Retina (tissue), 1 donor: ENCODE measurements at regions not wholly inside any gene's neighbourhood (a gene's known extent, or its start where the extent isn't known, plus 50 kb on each side); places are given as distances from the start of the nearest gene placed in this dataset.
"Not testable (repeated sequence)": the region's sequence is repeated elsewhere in the genome, so short reads cannot be mapped to it uniquely, and the experiment has no call there.

Experiments used
- DNase-seq: peaks from one replicate; pipeline ENCODE4 v3.0.0-alpha.2; 2016

- DNase-seq: no peak
Observed at GRCh38 chr6:169000022-169000421, 253.6 kb downstream of the THBS2 start.

- DNase-seq: no peak
Observed at GRCh38 chr6:168999392-168999791, 254.3 kb downstream of the THBS2 start.

GRCh38 chr6:168996356-168996625 is 257.4 kb downstream of the THBS2 start:
- DNase-seq: no peak

- DNase-seq: no peak
Observed at GRCh38 chr6:168995526-168996355, 257.9 kb downstream of the THBS2 start.

- DNase-seq: no peak
Observed at GRCh38 chr6:168994956-168995355, 258.7 kb downstream of the THBS2 start.

GRCh38 chr6:168992446-168993144 is 261.1 kb downstream of the THBS2 start:
- no peak for DNase-seq

GRCh38 chr6:168991695-168992094 is 262.0 kb downstream of the THBS2 start:
- not testable (repeated sequence) for DNase-seq

GRCh38 chr6:168990019-168990751 is 263.5 kb downstream of the THBS2 start:
- DNase-seq: no peak

GRCh38 chr6:168989421-168989820 is 264.2 kb downstream of the THBS2 start:
- no peak for DNase-seq

GRCh38 chr6:168988801-168989200 is 264.8 kb downstream of the THBS2 start:
- no peak for DNase-seq

GRCh38 chr6:168988280-168988679 is 265.4 kb downstream of the THBS2 start:
- no peak for DNase-seq

GRCh38 chr6:168985705-168986104 is 267.9 kb downstream of the THBS2 start:
- DNase-seq: no peak

- no peak for DNase-seq
Observed at GRCh38 chr6:168983925-168984324, 269.7 kb downstream of the THBS2 start.

GRCh38 chr6:168981187-168981586 is 272.5 kb downstream of the THBS2 start:
- no peak for DNase-seq

- DNase-seq: no peak
Observed at GRCh38 chr6:168979254-168979653, 274.4 kb downstream of the THBS2 start.

- no peak for DNase-seq
Observed at GRCh38 chr6:168972128-168972527, 281.5 kb downstream of the THBS2 start.

- DNase-seq: no peak
Observed at GRCh38 chr6:168971549-168971948, 282.1 kb downstream of the THBS2 start.

- no peak for DNase-seq
Observed at GRCh38 chr6:168968801-168969200, 284.8 kb downstream of the THBS2 start.

- peak; percentile 85 for DNase-seq
Observed at GRCh38 chr6:168968228-168968627, 285.4 kb downstream of the THBS2 start.

GRCh38 chr6:168967281-168967925 is 286.2 kb downstream of the THBS2 start:
- DNase-seq: no peak

- no peak for DNase-seq
Observed at GRCh38 chr6:168964138-168964835, 289.4 kb downstream of the THBS2 start.

GRCh38 chr6:168962886-168963285 is 290.8 kb downstream of the THBS2 start:
- no peak for DNase-seq

- no peak for DNase-seq
Observed at GRCh38 chr6:168961264-168961656, 292.4 kb downstream of the THBS2 start.
